ENCODE measurements at regions not wholly inside any gene's neighbourhood (a gene's known extent, or its start where the extent isn't known, plus 50 kb on each side); places are given as distances from the start of the nearest gene placed in this dataset.
"Not testable (repeated sequence)": the region's sequence is repeated elsewhere in the genome, so short reads cannot be mapped to it uniquely, and the experiment has no call there.

DNA sequence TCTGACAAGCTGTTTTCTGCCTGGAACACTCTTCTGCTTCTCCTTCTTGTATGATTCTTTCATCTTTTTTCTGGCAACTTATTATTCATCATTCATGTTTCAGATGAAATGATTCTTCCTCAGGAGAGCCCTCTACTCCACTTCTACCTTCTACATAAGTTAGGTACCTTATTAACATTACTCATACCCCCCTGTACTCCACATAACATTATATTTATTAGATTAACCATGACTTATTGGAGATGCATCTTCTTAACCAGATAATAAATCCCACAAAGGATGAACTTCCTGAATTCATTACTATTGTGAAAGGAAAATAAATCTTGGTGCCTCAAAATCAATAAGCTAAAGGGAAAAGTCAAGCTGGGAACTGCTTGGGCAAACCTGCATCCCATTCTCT, 1636.5 kb upstream of the FLRT2 start:
- no peak for DNase-seq

GRCh38 chr14:83894568-83894967, 1635.4 kb upstream of the FLRT2 start:
- DNase-seq, result no peak

GRCh38 chr14:83898558-83898957, 1631.4 kb upstream of the FLRT2 start:
- DNase-seq, result not testable (repeated sequence)

- no peak for DNase-seq
Observed at GRCh38 chr14:83899706-83900105, 1630.2 kb upstream of the FLRT2 start.

DNA sequence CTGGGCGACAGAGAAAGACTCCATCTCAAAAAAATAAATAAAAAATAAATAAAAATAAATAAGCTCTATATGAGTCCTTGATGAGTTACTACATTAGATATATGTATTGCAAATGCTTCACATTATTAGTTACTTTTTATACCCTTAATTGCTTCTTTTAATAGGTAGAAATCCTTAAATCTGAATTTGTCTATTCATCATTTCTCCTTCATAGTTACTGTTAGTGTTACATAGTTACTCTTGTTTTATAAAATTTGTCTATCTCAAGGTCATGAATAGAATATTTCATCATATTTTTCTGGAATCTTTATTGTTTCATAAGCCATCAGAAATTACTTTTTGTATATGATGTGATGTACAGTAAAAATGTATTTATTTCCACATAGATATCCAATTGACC, 1624.8 kb upstream of the FLRT2 start:
- DNase-seq, result no peak

DNA sequence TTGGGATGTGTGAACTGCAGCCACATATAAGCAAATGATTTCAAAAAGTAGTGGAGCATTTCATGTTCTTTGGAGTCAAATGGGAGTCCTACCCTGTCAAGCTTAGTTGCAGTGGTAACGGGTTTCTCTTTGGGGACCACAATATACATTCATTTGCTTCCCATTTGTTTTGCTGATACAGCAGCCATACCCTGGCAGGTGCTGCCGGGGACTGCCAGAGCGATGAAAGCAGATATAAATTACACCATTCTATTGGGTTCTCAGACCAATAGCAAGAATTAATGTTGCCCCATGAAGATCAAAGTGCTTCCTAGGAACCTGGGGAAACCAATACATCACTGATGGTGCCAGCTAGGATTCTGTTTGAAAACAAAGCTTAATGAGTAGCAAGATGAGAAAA, 1621.5 kb upstream of the FLRT2 start:
- no peak for DNase-seq

DNA sequence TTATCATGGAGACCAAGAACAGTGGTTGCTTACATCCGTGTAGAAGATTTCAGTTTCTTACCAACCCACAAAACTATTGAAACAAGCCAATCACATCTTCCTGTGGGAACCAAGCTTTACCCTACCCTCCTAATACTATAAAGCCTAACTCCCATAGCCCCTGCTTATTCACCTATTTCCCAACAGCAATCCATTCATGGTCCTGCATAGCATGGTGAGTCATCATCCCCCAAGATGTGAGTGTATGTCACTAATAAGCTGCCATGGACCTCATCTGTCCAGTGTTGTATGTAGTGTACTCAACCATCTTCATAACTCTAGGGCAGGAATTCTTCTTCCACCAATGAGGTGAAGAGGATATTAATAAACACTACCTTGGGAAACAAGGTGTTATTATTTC, 1620.4 kb upstream of the FLRT2 start:
- no peak for DNase-seq

DNA sequence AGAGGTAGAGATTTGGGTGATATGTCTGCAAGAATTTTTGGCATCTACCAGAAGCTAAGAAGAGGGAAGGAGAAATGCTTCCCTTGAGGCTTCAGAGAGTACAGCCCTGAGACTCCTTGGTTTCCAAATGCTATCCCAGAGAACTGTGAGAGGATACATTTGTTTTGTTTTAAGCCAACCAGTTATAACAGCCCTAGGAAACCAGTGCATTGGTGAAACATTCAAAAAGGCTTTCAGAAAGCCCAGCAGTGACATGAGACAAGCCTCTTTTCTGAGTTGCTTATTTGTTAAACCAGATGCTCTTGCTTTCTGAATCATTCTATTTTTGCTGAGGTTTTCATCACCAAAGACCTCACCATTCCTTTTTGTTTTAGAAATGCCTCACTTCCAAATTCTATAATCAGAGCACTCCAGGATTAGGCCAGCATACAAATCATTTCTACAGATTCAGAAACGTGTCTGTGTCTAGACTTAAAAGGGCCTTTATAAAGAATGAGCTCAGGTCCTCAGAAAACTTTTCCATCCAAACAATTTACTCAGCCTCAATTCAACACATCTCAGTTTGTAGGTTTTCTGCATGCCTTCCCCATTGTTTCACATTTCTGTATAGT, 1617.8 kb upstream of the FLRT2 start:
- no peak for DNase-seq

DNA sequence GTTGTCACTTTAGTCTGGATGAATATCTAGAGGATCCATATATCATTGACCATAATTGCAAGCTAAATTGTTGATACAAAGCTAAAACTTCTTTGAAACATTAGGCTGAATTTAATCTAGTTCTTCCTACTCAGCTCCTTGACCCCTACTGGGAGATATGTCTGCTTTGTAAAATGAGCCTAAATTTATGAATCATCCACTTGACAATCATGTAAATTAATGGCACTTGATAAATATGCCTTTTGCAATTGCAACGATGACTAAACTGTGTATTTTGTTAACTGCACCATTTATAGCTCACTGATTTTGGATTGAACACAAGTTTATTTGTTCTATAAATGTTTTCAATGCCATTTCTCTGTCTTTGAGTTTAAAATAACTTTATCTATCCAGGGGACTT, 1616.5 kb upstream of the FLRT2 start:
- DNase-seq, result no peak

- no peak for DNase-seq
Observed at GRCh38 chr14:83918546-83918945, 1611.4 kb upstream of the FLRT2 start.

DNA sequence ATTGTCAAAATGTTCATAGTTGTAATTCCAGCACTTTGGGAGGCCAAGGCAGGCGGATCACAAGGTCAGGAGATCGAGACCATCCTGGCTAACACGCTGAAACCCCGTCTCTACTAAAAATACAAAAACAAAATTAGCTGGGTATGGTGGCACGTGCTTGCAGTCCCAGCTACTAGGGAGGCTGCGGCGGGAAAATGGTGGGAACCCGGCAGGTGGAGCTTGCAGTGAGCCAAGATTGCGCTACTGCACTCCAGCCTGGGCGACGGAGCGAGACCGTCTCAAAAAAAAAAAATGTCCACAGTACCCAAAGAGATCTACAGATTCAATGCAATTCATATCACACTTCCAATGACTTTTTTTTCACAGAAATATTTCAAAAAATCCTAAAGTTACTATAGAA, 1610.3 kb upstream of the FLRT2 start:
- not testable (repeated sequence) for DNase-seq

DNA sequence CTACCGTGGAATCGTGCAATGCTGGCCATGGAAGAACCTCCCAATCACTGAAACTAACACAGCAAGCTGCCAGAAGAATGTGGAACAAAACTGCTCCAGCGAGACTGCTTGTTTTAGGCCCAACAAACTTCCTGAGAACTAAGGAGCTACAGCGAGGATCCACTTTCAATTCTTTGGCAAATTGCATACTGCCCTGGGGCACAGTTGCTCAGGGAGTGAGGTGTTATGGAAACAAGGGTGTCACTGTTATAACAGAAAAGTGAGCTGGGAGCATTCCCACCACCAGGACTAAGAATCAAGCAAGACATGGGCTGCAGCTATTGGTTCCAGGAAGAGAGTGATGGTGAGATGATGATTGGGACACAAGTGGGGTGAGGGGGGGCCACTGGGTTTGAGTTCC, 1606.1 kb upstream of the FLRT2 start:
- no peak for DNase-seq

DNA sequence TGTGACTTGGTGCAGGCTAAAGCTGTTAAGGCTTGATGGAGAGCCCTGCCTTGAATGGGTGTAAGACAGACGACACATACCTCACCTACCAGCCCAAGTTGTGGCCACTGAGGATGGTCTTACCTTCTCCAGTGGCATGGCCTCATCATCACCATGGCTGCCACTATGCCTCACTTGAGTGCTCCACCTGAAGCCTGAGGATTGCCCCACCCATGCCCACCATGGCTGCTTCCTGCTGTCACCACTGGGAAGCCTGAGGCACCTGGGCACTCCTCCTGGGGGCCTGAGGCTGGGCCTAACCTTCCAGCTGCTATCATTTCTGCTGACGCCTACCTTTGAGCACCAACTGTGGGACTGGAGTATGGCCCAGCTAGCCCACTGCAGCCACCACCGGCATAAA, 1605.7 kb upstream of the FLRT2 start:
- no peak for DNase-seq

DNA sequence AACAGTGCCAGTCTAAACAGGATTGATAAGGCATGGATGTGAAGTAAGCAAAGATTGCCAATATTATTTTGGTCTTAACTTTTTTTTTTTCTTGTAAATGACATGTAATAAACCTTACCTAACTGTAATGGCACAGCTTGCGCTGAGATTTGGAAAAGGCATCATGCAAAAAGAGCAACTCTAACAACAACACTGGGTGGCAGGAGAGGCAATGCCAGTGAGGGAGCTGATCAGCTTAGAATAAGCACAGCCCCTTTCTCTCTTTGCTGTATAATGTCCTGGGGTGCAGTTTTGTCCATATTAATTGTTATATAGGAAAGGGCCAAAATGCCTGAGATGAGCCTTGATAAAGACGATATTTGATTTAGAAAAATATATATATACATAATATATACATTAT, 1589.7 kb upstream of the FLRT2 start:
- DNase-seq, result no peak

DNA sequence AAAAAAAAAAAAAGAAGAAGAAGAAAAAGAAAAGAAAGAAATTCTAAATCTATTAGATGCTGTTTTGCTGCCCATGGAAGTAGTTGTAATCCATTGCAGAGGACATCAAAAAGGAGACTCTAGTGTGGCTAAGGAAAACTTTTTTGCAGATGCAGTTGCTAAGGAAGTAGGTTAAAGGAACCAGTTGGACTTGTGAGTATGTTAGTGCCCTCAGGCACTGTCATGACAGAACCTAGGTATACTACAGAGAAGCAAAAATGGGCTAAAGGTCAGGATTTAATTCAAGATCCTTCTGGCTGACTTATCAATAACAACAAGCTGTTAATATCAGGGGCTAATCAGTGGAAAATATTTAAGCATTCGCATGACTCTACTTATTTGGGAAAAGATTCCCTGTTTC, 1571.6 kb upstream of the FLRT2 start:
- no peak for DNase-seq

DNA sequence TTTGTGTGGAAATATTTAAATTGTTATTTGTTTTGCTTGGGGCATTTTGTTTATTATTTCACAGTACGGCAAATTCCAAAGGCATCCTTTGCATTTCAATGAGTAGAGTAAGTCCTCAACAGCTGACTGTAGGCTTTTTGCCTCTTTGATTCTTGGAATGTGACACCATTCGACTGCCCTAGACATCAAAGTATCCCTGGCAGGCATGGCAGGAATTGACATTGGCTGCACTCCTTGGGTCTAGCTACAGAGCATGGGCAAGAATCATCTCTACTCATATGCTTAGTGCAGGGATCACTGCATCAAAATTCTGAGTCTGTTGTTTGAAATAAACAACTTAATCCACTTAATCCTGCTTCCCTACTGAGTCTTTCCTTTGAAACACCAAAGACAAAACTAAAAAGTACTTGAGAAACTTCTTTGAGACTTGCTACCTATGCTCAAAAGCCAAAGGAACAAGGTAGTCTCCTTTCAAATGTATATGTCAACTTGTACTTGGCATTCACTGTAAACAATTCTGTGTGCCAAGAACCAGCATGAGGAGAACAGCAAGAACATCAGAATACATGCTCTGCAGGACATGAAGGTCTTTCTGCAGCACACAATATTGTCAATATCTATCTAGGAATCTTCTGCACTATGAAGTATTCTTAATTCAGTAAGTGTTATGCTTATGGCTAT, 1569.0 kb upstream of the FLRT2 start:
- DNase-seq, result no peak

DNA sequence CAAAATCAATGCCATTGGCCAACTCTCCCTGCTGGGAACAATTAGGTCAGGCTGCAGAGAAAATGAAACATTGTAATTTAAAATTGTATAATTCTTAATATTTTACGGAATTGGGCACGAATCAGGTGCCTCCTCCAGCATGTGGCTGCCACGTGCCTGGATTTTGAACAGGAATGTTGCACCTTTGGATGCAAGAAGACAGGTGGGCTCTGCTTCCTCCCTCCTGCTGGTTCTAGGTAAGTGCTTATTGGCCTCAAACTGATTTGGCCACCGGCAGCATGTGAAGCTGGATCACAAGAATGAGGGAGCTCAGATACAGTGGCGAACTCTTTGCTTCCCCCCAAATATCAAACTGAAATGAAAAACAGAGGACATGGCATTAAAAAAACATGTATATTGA, 1559.9 kb upstream of the FLRT2 start:
- DNase-seq, result no peak

DNA sequence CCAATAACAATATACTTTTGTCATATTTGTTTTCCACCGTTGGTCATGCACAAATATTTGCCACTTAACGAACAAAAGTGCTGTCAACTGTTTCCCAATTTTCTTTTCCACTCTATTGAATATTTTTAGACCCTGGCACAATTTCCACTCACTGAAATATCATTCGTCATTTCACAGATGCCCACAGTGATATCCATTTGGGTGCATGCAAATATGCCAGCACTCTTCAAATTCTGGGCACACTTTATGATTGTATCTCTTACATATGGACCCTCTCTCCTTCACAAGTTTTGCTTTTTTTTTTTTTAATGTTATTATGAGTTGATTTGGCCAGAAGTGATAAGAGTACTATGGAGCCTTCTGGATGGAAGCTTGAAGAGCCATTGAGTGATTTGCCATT, 1557.3 kb upstream of the FLRT2 start:
- no peak for DNase-seq

DNA sequence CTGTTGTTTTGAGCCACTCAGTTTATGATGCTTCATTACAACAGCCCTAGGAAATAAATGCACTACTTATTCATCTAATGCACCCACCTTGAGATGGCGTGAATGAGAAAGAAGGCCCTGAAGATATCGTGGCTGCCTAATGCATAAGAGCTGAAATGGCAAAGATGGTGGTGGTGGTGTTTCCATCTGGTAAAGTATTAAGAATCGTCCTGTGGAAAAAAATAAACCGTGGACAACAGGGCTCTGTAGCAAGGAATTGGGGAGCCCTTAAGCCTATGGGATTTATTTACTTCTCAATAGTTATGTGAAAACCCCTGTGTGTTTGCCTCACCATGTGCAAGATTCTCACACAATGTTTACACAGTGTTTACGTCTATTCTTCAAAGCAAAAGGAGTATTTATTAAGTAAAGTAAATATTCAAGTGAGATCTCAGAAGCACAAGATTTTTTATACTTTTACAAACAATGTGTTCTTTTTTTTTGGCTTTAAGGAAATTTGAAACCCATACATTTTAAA, 1555.2 kb upstream of the FLRT2 start:
- DNase-seq, result no peak

GRCh38 chr14:83975435-83975834, 1554.5 kb upstream of the FLRT2 start:
- DNase-seq, result no peak

GRCh38 chr14:83975841-83976770, 1553.8 kb upstream of the FLRT2 start:
- no peak for DNase-seq

DNA sequence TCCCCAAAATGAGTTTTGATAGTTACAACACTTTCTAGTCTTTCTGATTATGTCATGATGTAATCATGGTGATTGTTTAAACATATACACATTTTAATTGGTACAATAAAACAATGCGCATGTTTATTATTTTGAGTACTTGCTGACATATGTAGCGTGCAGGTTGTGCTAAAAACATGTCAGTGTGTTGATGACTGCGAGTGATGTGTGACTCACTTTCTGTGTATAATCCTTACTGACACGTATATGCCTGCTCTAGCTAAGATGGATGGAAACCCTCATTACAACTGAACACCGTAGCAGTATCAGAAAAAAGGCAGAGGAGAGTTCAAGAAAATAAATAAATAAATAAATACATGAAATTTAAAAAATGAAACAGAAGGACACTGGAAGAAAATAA, 1552.4 kb upstream of the FLRT2 start:
- no peak for DNase-seq

DNA sequence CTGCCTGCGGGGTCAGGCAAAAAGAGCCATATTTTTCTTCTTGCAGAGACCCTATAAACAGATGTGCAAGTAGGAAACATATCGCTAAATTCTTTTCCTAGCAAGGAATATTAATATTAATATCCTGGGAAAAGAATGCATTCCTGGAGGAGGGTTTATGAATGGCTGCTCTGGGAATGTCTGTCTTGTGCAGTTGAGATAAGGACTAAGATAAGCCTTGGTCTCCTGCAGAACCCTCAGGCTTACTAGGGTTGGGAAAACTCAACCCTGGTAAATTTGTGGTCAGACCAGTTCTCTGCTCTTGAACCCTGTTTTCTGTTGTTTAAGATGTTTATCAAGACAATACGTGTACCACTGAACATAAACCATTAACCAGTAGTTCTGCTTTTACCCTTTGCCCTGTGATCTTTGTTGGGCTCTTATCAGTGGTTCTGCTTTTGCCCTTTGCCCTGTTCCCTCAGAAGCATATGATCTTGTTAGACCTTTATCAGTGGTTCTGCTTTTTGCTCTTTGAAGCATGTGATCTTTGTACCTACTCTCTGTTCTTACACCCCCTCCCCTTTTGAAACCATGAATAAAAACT, 1548.2 kb upstream of the FLRT2 start:
- DNase-seq, result not testable (repeated sequence)

Data from activated effector memory CD4-positive, alpha-beta T cell treated with anti-CD3 and anti-CD28 coated beads, Interleukin-2, amount 50 U/mL, for 16 hours (primary cell).